AG08395 (cell line): ENCODE measurements at regions not wholly inside any gene's neighbourhood (a gene's known extent, or its start where the extent isn't known, plus 50 kb on each side); places are given as distances from the start of the nearest gene placed in this dataset.

Source experiments
- DNase-seq: peaks from one replicate; pipeline ENCODE4 v3.0.0; 2012; ENCODE audit warnings: mixed read lengths, low spot score

GRCh38 chr5:98664736-98665135, 108.7 kb upstream of the RGMB start:
- no peak for DNase-seq

GRCh38 chr5:98679963-98680362, 93.5 kb upstream of the RGMB start:
- no peak for DNase-seq

GRCh38 chr5:98690002-98690401, 83.5 kb upstream of the RGMB start:
- DNase-seq = no peak

- no peak for DNase-seq
Measured at GRCh38 chr5:98694902-98695301, 78.6 kb upstream of the RGMB start.

GRCh38 chr5:98698359-98698758, 75.1 kb upstream of the RGMB start:
- no peak for DNase-seq

- DNase-seq = no peak
Measured at GRCh38 chr5:98700730-98701129, 72.7 kb upstream of the RGMB start.

- DNase-seq = no peak
Measured at GRCh38 chr5:98705841-98706240, 67.6 kb upstream of the RGMB start.

- DNase-seq = no peak
Measured at GRCh38 chr5:98709681-98710080, 63.8 kb upstream of the RGMB start.

- peak; percentile 16 for DNase-seq
Measured at GRCh38 chr5:98713027-98713426, 60.4 kb upstream of the RGMB start.

GRCh38 chr5:98713856-98714255, 59.6 kb upstream of the RGMB start:
- no peak for DNase-seq

- no peak for DNase-seq
Measured at GRCh38 chr5:98714710-98715288, 58.7 kb upstream of the RGMB start.

GRCh38 chr5:98721231-98721928, 52.1 kb upstream of the RGMB start:
- peak; percentile 45 for DNase-seq

GRCh38 chr5:98722188-98722587, 51.3 kb upstream of the RGMB start:
- DNase-seq = no peak

GRCh38 chr5:98723061-98723460, 50.4 kb upstream of the RGMB start:
- no peak for DNase-seq
